OCI-LY7 (cell line): ENCODE measurements at regions not wholly inside any gene's neighbourhood (a gene's known extent, or its start where the extent isn't known, plus 50 kb on each side); places are given as distances from the start of the nearest gene placed in this dataset.

ENCODE experiments used
- BruUV-seq: library from RNA; stranded (reverse); fragments of 400-500 nt; replicated peaks from 2 replicates; lab custom pipeline; 2021; lab: Mats Ljungman, UMichigan
- CTCF ChIA-PET: fragments of 300-600 bp; sonication (Branson Sonifier 250); formaldehyde crosslinking; loops from one replicate; lab custom pipeline; 2022; ENCODE audit warnings: antibody characterized with exemption; ENCODE audit not compliant: unreplicated experiment; lab: Charles Lee
- POLR2A ChIA-PET: fragments of 300-600 bp; sonication (Branson Sonifier 250); formaldehyde crosslinking; loops from one replicate; lab custom pipeline; 2022; ENCODE audit warnings: antibody characterized with exemption; lab: Charles Lee
- DNase-seq: peaks from one replicate; pipeline ENCODE4 v3.0.0-alpha.2; 2015; ENCODE audit warnings: low spot score
- H2AFZ ChIP-seq: fragments of 200-600 bp; sonication (generic), shearing (Covaris generic); 2 replicates; pipeline ENCODE4 v1.6.1; 2014; ENCODE audit warnings: mild to moderate bottlenecking, antibody characterized with exemption, low read length, moderate library complexity
- H3K27ac ChIP-seq: fragments of 200-600 bp; sonication (generic); 2 replicates; pipeline ENCODE4 v1.5.1; 2014; ENCODE audit warnings: mixed run types, low read depth, mild to moderate bottlenecking, moderate library complexity, low read length, inconsistent platforms; ENCODE audit not compliant: poor library complexity, severe bottlenecking
- H3K36me3 ChIP-seq: fragments of 200-600 bp; sonication (generic); 2 replicates; pipeline ENCODE4 v1.6.1; 2014; ENCODE audit warnings: mild to moderate bottlenecking, antibody characterized with exemption, low read length, moderate library complexity, mixed read lengths; ENCODE audit not compliant: insufficient read depth
- H3K4me1 ChIP-seq: fragments of 200-600 bp; sonication (generic); 2 replicates; pipeline ENCODE4 v1.5.1; 2014; ENCODE audit warnings: mild to moderate bottlenecking, low read length; ENCODE audit not compliant: insufficient read depth, poor library complexity, severe bottlenecking
- H3K4me2 ChIP-seq: fragments of 200-600 bp; sonication (generic); 2 replicates; pipeline ENCODE4 v1.6.1; 2014; ENCODE audit warnings: mild to moderate bottlenecking, low read length
- H3K4me3 ChIP-seq: fragments of 200-600 bp; sonication (generic); 2 replicates; pipeline ENCODE4 v1.5.1; 2014; ENCODE audit warnings: mild to moderate bottlenecking, low read depth, low read length; ENCODE audit not compliant: poor library complexity, severe bottlenecking
- H3K79me2 ChIP-seq: fragments of 200-600 bp; sonication (generic); 2 replicates; pipeline ENCODE4 v1.6.1; 2016; ENCODE audit warnings: low read depth, mild to moderate bottlenecking, low read length, moderate library complexity, mixed read lengths; ENCODE audit not compliant: insufficient read depth
- H3K9me2 ChIP-seq: fragments of 200-600 bp; sonication (generic); 2 replicates; pipeline ENCODE4 v1.6.1; 2016; ENCODE audit warnings: mild to moderate bottlenecking, low read length, mixed read lengths; ENCODE audit not compliant: insufficient read depth
- H3K9me3 ChIP-seq: fragments of 200-600 bp; sonication (generic); 2 replicates; pipeline ENCODE4 v1.6.1; 2014; ENCODE audit warnings: mild to moderate bottlenecking, mixed run types, low read length, mixed read lengths
- H4K20me1 ChIP-seq: fragments of 200-600 bp; sonication (generic); 2 replicates; pipeline ENCODE4 v1.6.1; 2014; ENCODE audit warnings: mild to moderate bottlenecking, antibody characterized with exemption, low read length, moderate library complexity, mixed read lengths; ENCODE audit not compliant: insufficient read depth
- EZH2phosphoT487 ChIP-seq: fragments of 200-600 bp; sonication (generic); IDR thresholded peaks from 2 replicates; pipeline ENCODE4 v1.6.1; 2018; ENCODE audit warnings: low read depth, borderline replicate concordance, mild to moderate bottlenecking, mixed run types, antibody characterized with exemption, low read length, moderate library complexity, mixed read lengths
- intact Hi-C: fragments of 100-400 bp; cut with micrococcal nuclease; formaldehyde crosslinking; loops from one replicate; pipeline ENCODE4 v1.10.0; 2022; ENCODE audit not compliant: unreplicated experiment
- TF ChIP-seq, protein P1 (sequence below): fragments of 200-600 bp; sonication (generic); conservative IDR thresholded peaks from 2 replicates; pipeline ENCODE4 v1.5.1; 2014; ENCODE audit warnings: mild to moderate bottlenecking, antibody characterized with exemption, low read length, moderate library complexity, mixed read lengths

DNA sequence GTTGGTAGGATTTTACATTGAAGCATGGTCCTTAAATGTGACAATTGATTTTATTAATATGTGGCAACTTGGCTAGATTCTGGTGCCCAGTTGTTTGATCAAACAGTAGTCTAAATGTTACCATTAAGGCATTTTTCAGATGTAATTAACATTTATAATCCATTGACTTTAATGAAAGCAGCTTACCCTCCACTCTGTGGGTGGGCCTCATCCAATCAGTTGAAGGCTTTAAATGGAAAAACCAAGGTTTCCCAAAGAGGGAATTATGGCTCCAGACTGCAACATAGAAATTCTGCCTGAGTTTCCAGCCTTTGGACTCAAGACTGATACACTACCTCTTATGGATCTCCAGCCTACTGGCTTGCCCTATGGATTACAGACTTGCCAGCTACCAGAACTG lies 1153.2 kb downstream of the BCL11B start:
- Histone ChIP-seq H2AFZ (no peak overlapping the region), H3K27ac (no peak overlapping the region), H3K79me2 (no peaks in the 10 kb centered on the region), H3K4me2 (no peak overlapping the region), H3K9me3 (no peaks in the 10 kb centered on the region), H3K9me2 (no peaks in the 10 kb centered on the region), H4K20me1 (no peaks in the 10 kb centered on the region), H3K4me3 (no peak overlapping the region), H3K36me3 (no peaks in the 10 kb centered on the region), H3K4me1 (no peaks in the 10 kb centered on the region)
- no TSS peak for BruUV-seq
- ChIA-PET POLR2A (no interaction called here), CTCF (no interaction called here)
- no peak for DNase-seq
- TF ChIP-seq, protein P1, sequence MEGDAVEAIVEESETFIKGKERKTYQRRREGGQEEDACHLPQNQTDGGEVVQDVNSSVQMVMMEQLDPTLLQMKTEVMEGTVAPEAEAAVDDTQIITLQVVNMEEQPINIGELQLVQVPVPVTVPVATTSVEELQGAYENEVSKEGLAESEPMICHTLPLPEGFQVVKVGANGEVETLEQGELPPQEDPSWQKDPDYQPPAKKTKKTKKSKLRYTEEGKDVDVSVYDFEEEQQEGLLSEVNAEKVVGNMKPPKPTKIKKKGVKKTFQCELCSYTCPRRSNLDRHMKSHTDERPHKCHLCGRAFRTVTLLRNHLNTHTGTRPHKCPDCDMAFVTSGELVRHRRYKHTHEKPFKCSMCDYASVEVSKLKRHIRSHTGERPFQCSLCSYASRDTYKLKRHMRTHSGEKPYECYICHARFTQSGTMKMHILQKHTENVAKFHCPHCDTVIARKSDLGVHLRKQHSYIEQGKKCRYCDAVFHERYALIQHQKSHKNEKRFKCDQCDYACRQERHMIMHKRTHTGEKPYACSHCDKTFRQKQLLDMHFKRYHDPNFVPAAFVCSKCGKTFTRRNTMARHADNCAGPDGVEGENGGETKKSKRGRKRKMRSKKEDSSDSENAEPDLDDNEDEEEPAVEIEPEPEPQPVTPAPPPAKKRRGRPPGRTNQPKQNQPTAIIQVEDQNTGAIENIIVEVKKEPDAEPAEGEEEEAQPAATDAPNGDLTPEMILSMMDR, result no peak
- TF ChIP-seq EZH2phosphoT487, result no peak
- intact Hi-C loops, result no loop called here

DNA sequence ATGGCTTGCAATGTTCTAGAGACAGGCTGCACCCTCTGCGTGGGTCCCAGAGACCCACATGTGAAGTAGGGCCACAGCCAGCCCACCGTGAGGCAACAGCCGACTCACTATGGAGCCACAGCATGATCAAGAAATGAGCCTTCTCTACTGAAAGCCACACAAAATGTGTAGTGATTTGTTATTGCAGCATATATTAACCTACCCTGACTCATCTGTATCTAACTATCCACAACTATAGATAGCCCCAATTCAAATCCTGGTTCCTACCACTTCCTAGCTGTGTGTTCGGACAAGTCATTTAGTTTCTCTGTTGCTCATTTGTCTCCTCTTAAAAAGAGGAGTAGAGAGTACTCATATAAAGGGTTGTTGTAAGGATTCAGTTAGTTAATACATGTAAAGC lies 1152.3 kb downstream of the BCL11B start:
- Histone ChIP-seq H3K4me3 (no peak overlapping the region), H2AFZ (no peak overlapping the region), H3K36me3 (no peaks in the 10 kb centered on the region), H4K20me1 (no peaks in the 10 kb centered on the region), H3K4me1 (no peaks in the 10 kb centered on the region), H3K9me2 (no peaks in the 10 kb centered on the region), H3K27ac (no peak overlapping the region), H3K9me3 (no peaks in the 10 kb centered on the region), H3K4me2 (no peak overlapping the region), H3K79me2 (no peaks in the 10 kb centered on the region)
- BruUV-seq, result no TSS peak
- DNase-seq, result no peak
- TF ChIP-seq EZH2phosphoT487, result no peak
- TF ChIP-seq, protein P1, result no peak
- intact Hi-C loops, result no loop called here
- ChIA-PET CTCF (no interaction called here), POLR2A (interaction anchor here (1.0 kb wide), 1 partner anchor 30 kb away, joined by 3 read pairs; no protein-coding TSS in a partner anchor)

DNA sequence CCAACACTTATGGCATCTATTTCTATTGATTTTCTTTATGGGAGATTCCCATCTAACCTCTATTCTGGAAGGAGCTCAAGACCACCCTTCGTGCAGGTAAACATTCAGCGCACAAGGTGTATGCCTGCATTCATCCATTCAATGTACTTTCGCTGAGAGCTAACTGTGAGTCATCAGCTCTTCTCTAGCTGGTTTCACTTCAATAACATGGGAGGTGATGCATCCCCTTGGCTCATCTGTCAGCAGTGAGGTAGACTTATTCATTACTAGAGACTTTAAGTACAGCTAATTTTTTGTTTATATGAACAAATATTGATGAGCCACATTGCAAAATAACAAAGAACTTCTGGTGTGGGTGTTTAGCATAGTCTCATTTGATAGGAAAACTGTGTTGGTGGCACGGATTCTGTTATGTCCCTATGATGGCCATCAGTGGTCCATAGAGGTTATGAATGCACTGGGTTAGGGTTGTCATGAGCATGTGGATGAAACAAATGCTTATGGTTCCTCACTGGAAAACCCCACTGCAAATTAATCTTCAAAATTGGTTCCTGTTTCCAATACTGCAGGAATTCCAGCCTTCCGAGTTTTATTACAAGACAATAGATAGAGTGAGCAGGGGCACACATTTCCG lies 1151.0 kb downstream of the BCL11B start:
- CTCF ChIA-PET, result no interaction called here
- TF ChIP-seq, protein P1, result no peak
- no peak for TF ChIP-seq EZH2phosphoT487
- POLR2A ChIA-PET, result interaction anchor here (0.6 kb wide), 1 partner anchor 279 kb away, joined by 4 read pairs; no protein-coding TSS in a partner anchor
- H3K4me3 ChIP-seq, result no peak overlapping the region
- H3K9me2 ChIP-seq, result no peaks in the 10 kb centered on the region
- intact Hi-C loops, result no loop called here
- H3K27ac ChIP-seq, result no peak overlapping the region
- no peak for DNase-seq
- BruUV-seq, result no TSS peak
- no peaks in the 10 kb centered on the region for H3K4me1 ChIP-seq
- no peaks in the 10 kb centered on the region for H3K36me3 ChIP-seq
- no peak overlapping the region for H3K4me2 ChIP-seq
- H3K9me3 ChIP-seq, result no peaks in the 10 kb centered on the region
- H4K20me1 ChIP-seq, result no peaks in the 10 kb centered on the region
- H2AFZ ChIP-seq, result no peak overlapping the region
- no peaks in the 10 kb centered on the region for H3K79me2 ChIP-seq
